HG02973 (cell line): ENCODE measurements at regions not wholly inside any gene's neighbourhood (a gene's known extent, or its start where the extent isn't known, plus 50 kb on each side); places are given as distances from the start of the nearest gene placed in this dataset.
"Not testable (repeated sequence)": the region's sequence is repeated elsewhere in the genome, so short reads cannot be mapped to it uniquely, and the experiment has no call there.

Experiments used
- ATAC-seq: cut with Tn5 transposase; IDR thresholded peaks from one replicate; pipeline ENCODE4 v1.9.1; 2021; ENCODE audit warnings: moderate library complexity; ENCODE audit not compliant: unreplicated experiment

GRCh38 chr6:44037847-44038542, 89.3 kb downstream of the MRPL14 start:
- no peak for ATAC-seq

- not testable (repeated sequence) for ATAC-seq
These were observed 90.0 kb downstream of the MRPL14 start for GRCh38 chr6:44037276-44037675.

- no peak for ATAC-seq
These were observed 90.6 kb downstream of the MRPL14 start for GRCh38 chr6:44036699-44037101.

GRCh38 chr6:44036196-44036595, 91.1 kb downstream of the MRPL14 start:
- no peak for ATAC-seq

GRCh38 chr6:44035621-44036020, 91.6 kb downstream of the MRPL14 start:
- ATAC-seq: no peak

- ATAC-seq: no peak
These were observed 92.3 kb downstream of the MRPL14 start for GRCh38 chr6:44034931-44035345.

GRCh38 chr6:44034391-44034861, 92.8 kb downstream of the MRPL14 start:
- ATAC-seq: no peak

GRCh38 chr6:44030812-44031454, 96.3 kb downstream of the MRPL14 start:
- ATAC-seq: no peak

GRCh38 chr6:44029444-44030185, 97.6 kb downstream of the MRPL14 start:
- ATAC-seq: no peak

GRCh38 chr6:44028789-44029310, 98.4 kb downstream of the MRPL14 start:
- ATAC-seq: no peak

GRCh38 chr6:44025226-44025625, 102.0 kb downstream of the MRPL14 start:
- no peak for ATAC-seq

- ATAC-seq: no peak
These were observed 102.6 kb downstream of the MRPL14 start for GRCh38 chr6:44024574-44025219.

- ATAC-seq: no peak
These were observed 103.4 kb downstream of the MRPL14 start for GRCh38 chr6:44023586-44024454.

- no peak for ATAC-seq
These were observed 104.4 kb downstream of the MRPL14 start for GRCh38 chr6:44022671-44023352.

GRCh38 chr6:44022296-44022661, 105.0 kb downstream of the MRPL14 start:
- ATAC-seq: no peak

GRCh38 chr6:44021589-44022295, 105.5 kb downstream of the MRPL14 start:
- ATAC-seq: no peak

- ATAC-seq: no peak
These were observed 106.4 kb downstream of the MRPL14 start for GRCh38 chr6:44020664-44021425.

GRCh38 chr6:44020148-44020547, 107.1 kb downstream of the MRPL14 start:
- ATAC-seq: no peak
